ENCODE measurements at regions not wholly inside any gene's neighbourhood (a gene's known extent, or its start where the extent isn't known, plus 50 kb on each side); places are given as distances from the start of the nearest gene placed in this dataset.

- Histone ChIP-seq H3K4me3 (no peak overlapping the region), H3K27ac (no peak overlapping the region), H3K4me2 (no peak overlapping the region), H3K9me3 (no peaks in the 10 kb centered on the region), H3K4me1 (no peaks in the 10 kb centered on the region)
- POLR2A ChIA-PET = no interaction called here
- DNase-seq (ENCODE audit: low read depth in 1 of 2, low spot score in 1 of 2) (no peak), ATAC-seq (no peak), FAIRE-seq (no peak)
- TF ChIP-seq FOXS1 (CRISPR knock-in tag; IDR thresholded peaks at IDR 0.05) (no peak), NFE2L2 (conservative IDR thresholded peaks at IDR 0.05; ENCODE audit: low read length) (no peak), EP300 (IDR thresholded peaks at IDR 0.05) (no peak), POLR2AphosphoS2 (conservative IDR thresholded peaks at IDR 0.05; ENCODE audit: low read length) (no peak), HES2 (IDR thresholded peaks at IDR 0.05) (no peak), HEYL (CRISPR knock-in tag; IDR thresholded peaks at IDR 0.05) (no peak), SMC3 (IDR thresholded peaks at IDR 0.05) (no peak), MYC (IDR thresholded peaks at IDR 0.05; ENCODE audit: borderline replicate concordance, low read length) (no peak), PHF8 (IDR thresholded peaks at IDR 0.05; ENCODE audit: borderline replicate concordance, low read depth) (no peak), HOXA7 (CRISPR knock-in tag; IDR thresholded peaks at IDR 0.05) (no peak), RARB (CRISPR knock-in tag; IDR thresholded peaks at IDR 0.05) (no peak), ZSCAN20 (CRISPR knock-in tag; IDR thresholded peaks at IDR 0.05) (no peak), RNF2 (IDR thresholded peaks at IDR 0.05; ENCODE audit: borderline replicate concordance, low read depth) (no peak), ZNF302 (CRISPR knock-in tag; IDR thresholded peaks at IDR 0.05) (no peak), E2F6 (IDR thresholded peaks at IDR 0.05; ENCODE audit: borderline replicate concordance, low read depth) (no peak), USF2 (IDR thresholded peaks at IDR 0.05) (no peak), ESRRA (IDR thresholded peaks at IDR 0.05; ENCODE audit: borderline replicate concordance, low read length) (no peak), RFX5 (IDR thresholded peaks at IDR 0.05) (no peak), SREBF2 (IDR thresholded peaks at IDR 0.05) (no peak)
- CTCF ChIA-PET = no interaction called here
Measured at GRCh38 chr3:102972350-102972749, 537.5 kb downstream of the ZPLD1 start.

GRCh38 chr3:102974333-102974732 is 539.5 kb downstream of the ZPLD1 start:
- DNase-seq (ENCODE audit: low read depth in 1 of 2, low spot score in 1 of 2) (no peak), FAIRE-seq (no peak), ATAC-seq (no peak)
- no peak overlapping the region for H3K4me3 ChIP-seq
- WGBS (ENCODE audit: missing lambda C conversion rate) = 19% methylated on average over 2 of the region's 2 CpGs
- peaks cover 8% of the 10 kb centered on the region for H3K4me1 ChIP-seq
- no peak overlapping the region for H3K4me2 ChIP-seq
- TF ChIP-seq ESRRA (IDR thresholded peaks at IDR 0.05; ENCODE audit: borderline replicate concordance, low read length) = no peak
- no peak for TF ChIP-seq ELK1 (IDR thresholded peaks at IDR 0.05; ENCODE audit: low read depth, low read length)
- no peak for TF ChIP-seq HEYL (CRISPR knock-in tag; IDR thresholded peaks at IDR 0.05)
- no peak for TF ChIP-seq JUN (IDR thresholded peaks at IDR 0.05)
- TF ChIP-seq EP300 (IDR thresholded peaks at IDR 0.05) = no peak
- no peak for TF ChIP-seq E2F6 (IDR thresholded peaks at IDR 0.05; ENCODE audit: borderline replicate concordance, low read depth)
- TF ChIP-seq JUNB (IDR thresholded peaks at IDR 0.05) = no peak
- TF ChIP-seq CBX8 (IDR thresholded peaks at IDR 0.05) = no peak
- TF ChIP-seq FOSB (CRISPR knock-in tag; IDR thresholded peaks at IDR 0.05) = no peak
- TF ChIP-seq PHF8 (IDR thresholded peaks at IDR 0.05; ENCODE audit: borderline replicate concordance, low read depth) = no peak
- TF ChIP-seq SMC3 (IDR thresholded peaks at IDR 0.05) = no peak
- TF ChIP-seq TP53 (CRISPR knock-in tag; IDR thresholded peaks at IDR 0.05) = no peak
- no peak for TF ChIP-seq NPAS2 (CRISPR knock-in tag; IDR thresholded peaks at IDR 0.05; ENCODE audit: borderline replicate concordance)
- no peak for TF ChIP-seq CTCF (IDR thresholded peaks at IDR 0.05)
- CTCF ChIA-PET = no interaction called here
- no peaks in the 10 kb centered on the region for H3K9me3 ChIP-seq
- no peak overlapping the region for H3K27ac ChIP-seq
- POLR2A ChIA-PET = no interaction called here

Data from A549 (cell line).